Hematopoietic multipotent progenitor cell treated with erythropoietin and hydrocortisone succinate and interleukin-3 and kit ligand, for 8 days (in vitro differentiated cells): ENCODE measurements at regions not wholly inside any gene's neighbourhood (a gene's known extent, or its start where the extent isn't known, plus 50 kb on each side); places are given as distances from the start of the nearest gene placed in this dataset.
"Not testable (repeated sequence)": the region's sequence is repeated elsewhere in the genome, so short reads cannot be mapped to it uniquely, and the experiment has no call there.

ENCODE experiments used
- DNase-seq: peaks from one replicate; pipeline ENCODE4 v3.0.0-alpha.2; 2015

GRCh38 chrX:137646472-137646871 lies 80.5 kb downstream of the ZIC3 start:
- no peak for DNase-seq

- DNase-seq: no peak
These were observed 85.7 kb downstream of the ZIC3 start for GRCh38 chrX:137651647-137652046.

- DNase-seq: no peak
These were observed 86.2 kb downstream of the ZIC3 start for GRCh38 chrX:137652086-137652485.

GRCh38 chrX:137654481-137654880 lies 88.6 kb downstream of the ZIC3 start:
- DNase-seq: no peak

GRCh38 chrX:137667776-137668175 lies 101.8 kb downstream of the ZIC3 start:
- no peak for DNase-seq

- DNase-seq: no peak
These were observed 118.7 kb downstream of the ZIC3 start for GRCh38 chrX:137684591-137684990.

- DNase-seq: no peak
These were observed 129.5 kb downstream of the ZIC3 start for GRCh38 chrX:137695417-137695816.

- no peak for DNase-seq
These were observed 141.4 kb downstream of the ZIC3 start for GRCh38 chrX:137707348-137707747.

- DNase-seq: no peak
These were observed 176.9 kb downstream of the ZIC3 start for GRCh38 chrX:137742846-137743245.

- DNase-seq: no peak
These were observed 177.5 kb downstream of the ZIC3 start for GRCh38 chrX:137743414-137743813.

- DNase-seq: no peak
These were observed 180.4 kb downstream of the ZIC3 start for GRCh38 chrX:137746289-137746688.

GRCh38 chrX:137747244-137748043 lies 181.5 kb downstream of the ZIC3 start:
- DNase-seq: no peak

- DNase-seq: no peak
These were observed 182.9 kb downstream of the ZIC3 start for GRCh38 chrX:137748827-137749226.

GRCh38 chrX:137749246-137749645 lies 183.3 kb downstream of the ZIC3 start:
- DNase-seq: no peak

GRCh38 chrX:137771537-137771936 lies 205.6 kb downstream of the ZIC3 start:
- DNase-seq: no peak

- no peak for DNase-seq
These were observed 226.3 kb downstream of the ZIC3 start for GRCh38 chrX:137792214-137792613.

GRCh38 chrX:137797926-137798325 lies 232.0 kb downstream of the ZIC3 start:
- not testable (repeated sequence) for DNase-seq

GRCh38 chrX:137823257-137823656 lies 257.3 kb downstream of the ZIC3 start:
- DNase-seq: no peak

- no peak for DNase-seq
These were observed 281.4 kb downstream of the ZIC3 start for GRCh38 chrX:137847376-137847775.

- no peak for DNase-seq
These were observed 282.5 kb downstream of the ZIC3 start for GRCh38 chrX:137848266-137848905.

GRCh38 chrX:137852502-137852901 lies 286.6 kb downstream of the ZIC3 start:
- DNase-seq: no peak

- DNase-seq: no peak
These were observed 289.6 kb downstream of the ZIC3 start for GRCh38 chrX:137855490-137855889.

- DNase-seq: no peak
These were observed 292.2 kb downstream of the ZIC3 start for GRCh38 chrX:137858106-137858505.

GRCh38 chrX:137878401-137878800 lies 312.5 kb downstream of the ZIC3 start:
- no peak for DNase-seq

- no peak for DNase-seq
These were observed 317.0 kb downstream of the ZIC3 start for GRCh38 chrX:137882960-137883359.
